ENCODE measurements at regions not wholly inside any gene's neighbourhood (a gene's known extent, or its start where the extent isn't known, plus 50 kb on each side); places are given as distances from the start of the nearest gene placed in this dataset.

DNA sequence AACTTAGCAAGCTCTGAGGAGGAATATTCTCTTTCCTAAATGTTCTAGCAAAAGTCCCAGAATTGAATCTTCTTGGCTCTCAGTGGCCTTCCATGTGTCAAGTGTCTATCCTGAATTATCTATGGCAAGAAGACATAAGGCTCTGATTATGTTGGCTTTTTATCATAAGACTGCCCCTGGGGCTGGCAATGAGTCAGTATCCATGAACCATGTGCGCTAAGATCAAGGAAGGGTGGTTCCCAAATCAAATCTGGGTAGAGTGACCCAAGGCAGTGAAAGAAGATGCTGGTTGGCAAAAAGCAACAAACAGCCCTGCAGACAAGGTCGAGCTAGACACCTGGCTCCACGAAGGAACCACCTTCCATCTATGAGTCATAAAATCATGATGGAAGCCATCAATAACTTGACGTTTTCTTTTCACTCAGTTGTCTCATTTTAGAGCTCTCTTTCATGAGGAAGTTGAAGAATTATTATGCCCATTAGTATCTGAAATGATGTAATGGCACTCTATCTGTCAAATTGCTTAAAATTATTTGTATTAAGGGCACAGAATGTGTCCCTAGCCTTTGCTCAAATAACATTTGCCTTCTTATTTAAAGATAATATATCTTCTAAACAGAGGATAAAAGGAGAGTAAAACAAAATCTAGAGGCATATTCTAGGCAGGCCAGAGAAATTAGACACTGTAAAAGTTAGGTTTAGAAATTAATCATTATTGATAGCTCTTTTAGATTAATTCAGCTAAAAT is 657.7 kb upstream of the GOT2 start:
- no peaks in the 10 kb centered on the region for H3K36me3 ChIP-seq
- no peaks in the 10 kb centered on the region for H3K27me3 ChIP-seq
- TF ChIP-seq POLR2A (IDR thresholded peaks at IDR 0.05): no peak
- TF ChIP-seq EP300 (IDR thresholded peaks at IDR 0.05): no peak
- TF ChIP-seq, protein P1, sequence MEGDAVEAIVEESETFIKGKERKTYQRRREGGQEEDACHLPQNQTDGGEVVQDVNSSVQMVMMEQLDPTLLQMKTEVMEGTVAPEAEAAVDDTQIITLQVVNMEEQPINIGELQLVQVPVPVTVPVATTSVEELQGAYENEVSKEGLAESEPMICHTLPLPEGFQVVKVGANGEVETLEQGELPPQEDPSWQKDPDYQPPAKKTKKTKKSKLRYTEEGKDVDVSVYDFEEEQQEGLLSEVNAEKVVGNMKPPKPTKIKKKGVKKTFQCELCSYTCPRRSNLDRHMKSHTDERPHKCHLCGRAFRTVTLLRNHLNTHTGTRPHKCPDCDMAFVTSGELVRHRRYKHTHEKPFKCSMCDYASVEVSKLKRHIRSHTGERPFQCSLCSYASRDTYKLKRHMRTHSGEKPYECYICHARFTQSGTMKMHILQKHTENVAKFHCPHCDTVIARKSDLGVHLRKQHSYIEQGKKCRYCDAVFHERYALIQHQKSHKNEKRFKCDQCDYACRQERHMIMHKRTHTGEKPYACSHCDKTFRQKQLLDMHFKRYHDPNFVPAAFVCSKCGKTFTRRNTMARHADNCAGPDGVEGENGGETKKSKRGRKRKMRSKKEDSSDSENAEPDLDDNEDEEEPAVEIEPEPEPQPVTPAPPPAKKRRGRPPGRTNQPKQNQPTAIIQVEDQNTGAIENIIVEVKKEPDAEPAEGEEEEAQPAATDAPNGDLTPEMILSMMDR (IDR thresholded peaks at IDR 0.05): no peak
- 28 to 43% (median 31%) methylated on average over 4 of the region's 4 CpGs for WGBS, 3 donors
- no peaks in the 10 kb centered on the region for H3K4me1 ChIP-seq (ENCODE audit: insufficient read depth)
- H3K4me3 ChIP-seq: no peak overlapping the region
- DNase-seq: no peak
- intact Hi-C loops (cut with DNase I): no loop called here
- no peaks in the 10 kb centered on the region for H3K9me3 ChIP-seq
- H3K27ac ChIP-seq: no peak overlapping the region

DNA sequence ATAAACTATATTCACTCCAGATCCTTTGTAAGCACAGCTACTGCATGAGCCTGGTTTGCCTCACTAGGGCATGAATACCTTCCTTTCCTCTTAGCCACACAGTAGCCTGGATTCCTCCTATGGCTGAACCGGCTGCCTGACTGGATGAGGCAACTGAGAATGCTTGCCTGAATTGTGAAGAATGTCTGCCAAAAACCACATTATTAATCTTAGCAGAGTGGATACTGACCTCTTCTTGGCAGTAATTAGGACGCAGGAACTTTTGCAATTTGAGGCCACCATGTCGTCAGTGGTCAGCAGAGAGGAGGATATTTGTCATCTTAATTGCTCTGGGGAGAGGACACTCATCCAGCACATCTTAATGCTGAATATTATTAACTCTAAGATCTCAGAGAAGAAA is 651.8 kb upstream of the GOT2 start:
- no peak overlapping the region for H3K4me3 ChIP-seq
- H3K36me3 ChIP-seq: no peaks in the 10 kb centered on the region
- H3K27ac ChIP-seq: no peak overlapping the region
- no peaks in the 10 kb centered on the region for H3K9me3 ChIP-seq
- no peak for DNase-seq
- H3K4me1 ChIP-seq (ENCODE audit: insufficient read depth): no peaks in the 10 kb centered on the region
- 2 to 8% (median 6%) methylated on average over 3 of the region's 3 CpGs for WGBS, 3 donors
- no peak for TF ChIP-seq EP300 (IDR thresholded peaks at IDR 0.05)
- TF ChIP-seq, protein P1 (IDR thresholded peaks at IDR 0.05): no peak
- TF ChIP-seq POLR2A (IDR thresholded peaks at IDR 0.05): no peak
- intact Hi-C loops (cut with DNase I): no loop called here
- H3K27me3 ChIP-seq: no peaks in the 10 kb centered on the region

DNA sequence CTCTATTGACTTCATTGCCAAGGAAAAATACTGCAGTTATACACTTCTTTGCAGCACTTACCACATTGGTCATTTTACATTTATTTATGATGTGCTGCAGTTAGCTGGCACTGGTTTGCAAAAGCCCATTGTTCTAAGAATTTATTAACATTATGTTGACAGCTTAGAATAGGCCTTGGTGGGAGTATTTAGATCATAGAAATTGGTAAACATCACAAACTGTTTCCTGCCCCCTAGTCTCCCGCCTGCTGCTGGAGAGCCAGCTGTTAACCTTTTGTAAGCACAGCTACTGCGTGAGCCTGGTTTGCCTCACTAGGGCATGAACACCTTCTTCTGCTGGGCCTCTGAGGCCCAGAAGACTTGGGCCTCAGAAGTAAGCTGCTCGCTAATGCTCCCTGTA is 651.4 kb upstream of the GOT2 start:
- WGBS, 3 donors: 38 to 48% (median 40%) methylated on average over 3 of the region's 3 CpGs
- H3K27ac ChIP-seq: no peak overlapping the region
- DNase-seq: no peak

DNA sequence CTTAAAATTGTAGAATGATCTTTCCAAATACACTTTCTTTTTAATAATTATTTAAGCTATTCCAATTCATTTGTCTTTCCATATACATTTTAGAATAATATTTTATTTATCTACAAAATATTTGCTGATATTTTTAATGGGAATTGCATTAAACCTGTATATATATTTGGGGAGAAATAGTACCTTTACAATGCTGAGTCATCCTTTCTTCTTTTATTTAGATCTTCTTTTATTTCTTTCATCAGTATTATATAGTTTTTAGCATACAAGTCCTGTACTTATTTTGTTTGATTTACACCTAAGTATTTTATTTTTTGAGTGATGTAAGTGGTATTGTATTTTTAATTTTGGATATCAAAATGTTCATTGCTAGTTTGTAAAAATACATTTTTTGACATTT is 639.5 kb upstream of the GOT2 start:
- H3K4me3 ChIP-seq: no peak overlapping the region
- TF ChIP-seq, protein P1 (IDR thresholded peaks at IDR 0.05): no peak
- TF ChIP-seq EP300 (IDR thresholded peaks at IDR 0.05): no peak
- no peak for TF ChIP-seq POLR2A (IDR thresholded peaks at IDR 0.05)
- no peak for DNase-seq
- no peaks in the 10 kb centered on the region for H3K27me3 ChIP-seq
- intact Hi-C loops (cut with DNase I): no loop called here
- H3K9me3 ChIP-seq: no peaks in the 10 kb centered on the region
- H3K27ac ChIP-seq: no peak overlapping the region
- H3K4me1 ChIP-seq (ENCODE audit: insufficient read depth): no peaks in the 10 kb centered on the region
- H3K36me3 ChIP-seq: no peaks in the 10 kb centered on the region

More for the DNA sequence above, 651.4 kb upstream of the GOT2 start:
- no peaks in the 10 kb centered on the region for H3K4me1 ChIP-seq (ENCODE audit: insufficient read depth)
- TF ChIP-seq POLR2A (IDR thresholded peaks at IDR 0.05): no peak
- TF ChIP-seq, protein P1 (IDR thresholded peaks at IDR 0.05): no peak
- no peak for TF ChIP-seq EP300 (IDR thresholded peaks at IDR 0.05)
- H3K27me3 ChIP-seq: no peaks in the 10 kb centered on the region
- H3K4me3 ChIP-seq: no peak overlapping the region
- H3K36me3 ChIP-seq: no peaks in the 10 kb centered on the region
- intact Hi-C loops (cut with DNase I): no loop called here
- no peaks in the 10 kb centered on the region for H3K9me3 ChIP-seq

All from ovary (tissue), 7 donors.